Mesendoderm (in vitro differentiated cells): ENCODE measurements at regions not wholly inside any gene's neighbourhood (a gene's known extent, or its start where the extent isn't known, plus 50 kb on each side); places are given as distances from the start of the nearest gene placed in this dataset.
A peak's percentile ranks its signal among the peaks of the same experiment; 100 is the strongest.

Experiments used
- DNase-seq: peaks from one replicate; pipeline ENCODE4 v3.0.0; 2013
- H2AK5ac ChIP-seq: 2 replicates; pipeline ENCODE4 v1.6.1; 2013; ENCODE audit warnings: low read length, inconsistent platforms
- H2BK120ac ChIP-seq: 2 replicates; pipeline ENCODE4 v1.6.1; 2013; ENCODE audit warnings: low read depth, mild to moderate bottlenecking, low read length, moderate library complexity, mixed read lengths
- H2BK15ac ChIP-seq: replicated peaks from 2 replicates; pipeline ENCODE4 v1.6.1; 2013; ENCODE audit warnings: low read depth, mild to moderate bottlenecking, moderate library complexity
- H2BK5ac ChIP-seq: 2 replicates; pipeline ENCODE4 v1.6.1; 2013; ENCODE audit warnings: low read length, inconsistent platforms
- H3K18ac ChIP-seq: 2 replicates; pipeline ENCODE4 v1.6.1; 2013; ENCODE audit warnings: mild to moderate bottlenecking, low read length, mixed read lengths
- H3K23ac ChIP-seq: one replicate; pipeline ENCODE4 v1.6.1; 2013; ENCODE audit warnings: low read length
- H3K27ac ChIP-seq: 2 replicates; pipeline ENCODE4 v1.5.1; 2013; ENCODE audit warnings: low read depth, mild to moderate bottlenecking, inconsistent platforms, low read length, moderate library complexity
- H3K27me3 ChIP-seq: 2 replicates; pipeline ENCODE4 v1.6.1; 2013; ENCODE audit warnings: low read length, control low read depth, mild to moderate bottlenecking, inconsistent platforms; ENCODE audit not compliant: insufficient read depth, poor library complexity
- H3K36me3 ChIP-seq: 2 replicates; pipeline ENCODE4 v1.6.1; 2013; ENCODE audit warnings: low read length, inconsistent platforms; ENCODE audit not compliant: control insufficient read depth, insufficient read depth
- H3K4ac ChIP-seq: one replicate; pipeline ENCODE4 v1.6.1; 2013; ENCODE audit warnings: low read depth, mild to moderate bottlenecking, low read length, moderate library complexity
- H3K4me1 ChIP-seq: 2 replicates; pipeline ENCODE4 v1.6.1; 2013; ENCODE audit warnings: low read depth, low read length, inconsistent platforms; ENCODE audit not compliant: control insufficient read depth
- H3K4me2 ChIP-seq: 2 replicates; pipeline ENCODE4 v1.6.1; 2013; ENCODE audit warnings: low read length
- H3K4me3 ChIP-seq: 2 replicates; pipeline ENCODE4 v1.5.1; 2013; ENCODE audit warnings: mild to moderate bottlenecking, low read length
- H3K56ac ChIP-seq: one replicate; pipeline ENCODE4 v1.6.1; 2013; ENCODE audit warnings: low read length
- H3K79me1 ChIP-seq: 2 replicates; pipeline ENCODE4 v1.6.1; 2013; ENCODE audit warnings: low read length, inconsistent platforms
- H3K79me2 ChIP-seq: 2 replicates; pipeline ENCODE4 v1.6.1; 2013; ENCODE audit warnings: mild to moderate bottlenecking, low read length; ENCODE audit not compliant: control insufficient read depth, insufficient read depth
- H3K9ac ChIP-seq: 2 replicates; pipeline ENCODE4 v1.6.1; 2013; ENCODE audit warnings: low read length, inconsistent platforms
- H4K5ac ChIP-seq: one replicate; pipeline ENCODE4 v1.6.1; 2013; ENCODE audit warnings: low read length
- H4K8ac ChIP-seq: one replicate; pipeline ENCODE4 v1.6.1; 2013; ENCODE audit warnings: low read depth, mild to moderate bottlenecking, control low read depth, low read length, moderate library complexity
- WGBS: extraction: QIAGEN DNeasy Blood & Tissue Kit; methylation state at CpG from one replicate; pipeline ENCODE4 v1.1.7; 2013; ENCODE audit warnings: low lambda C conversion rate, missing lambda C conversion rate; ENCODE audit not compliant: insufficient coverage; ENCODE audit errors: extremely low coverage; 5-methylcytosine and 5-hydroxymethylcytosine counted together

GRCh38 chr4:159496248-159496647, 393.4 kb downstream of the RAPGEF2 start:
- Histone ChIP-seq H4K5ac (no peak overlapping the region), H3K18ac (no peak overlapping the region), H3K79me1 (no peaks in the 10 kb centered on the region), H2BK5ac (no peak overlapping the region), H3K27ac (no peak overlapping the region), H2BK15ac (no peak overlapping the region), H3K4ac (no peak overlapping the region), H4K8ac (no peak overlapping the region), H3K79me2 (no peaks in the 10 kb centered on the region), H3K4me2 (no peak overlapping the region), H3K9ac (no peak overlapping the region), H2BK120ac (no peak overlapping the region), H3K36me3 (no peaks in the 10 kb centered on the region), H3K56ac (no peak overlapping the region), H3K23ac (no peak overlapping the region), H3K4me3 (no peak overlapping the region), H2AK5ac (no peak overlapping the region), H3K27me3 (no peaks in the 10 kb centered on the region), H3K4me1 (no peaks in the 10 kb centered on the region)
- no peak for DNase-seq
- WGBS, result no CpG with 5 or more reads among the region's 1 CpG

- H3K18ac ChIP-seq, result no peak overlapping the region
- H2BK5ac ChIP-seq, result no peak overlapping the region
- no peak overlapping the region for H3K4me3 ChIP-seq
- WGBS, result no CpG with 5 or more reads among the region's 2 CpGs
- H2BK15ac ChIP-seq, result no peak overlapping the region
- H2AK5ac ChIP-seq, result no peak overlapping the region
- no peak overlapping the region for H3K56ac ChIP-seq
- no peak overlapping the region for H3K4ac ChIP-seq
- H3K27me3 ChIP-seq, result no peaks in the 10 kb centered on the region
- no peak overlapping the region for H3K9ac ChIP-seq
- H3K27ac ChIP-seq, result no peak overlapping the region
- no peak overlapping the region for H2BK120ac ChIP-seq
- no peaks in the 10 kb centered on the region for H3K4me1 ChIP-seq
- no peak overlapping the region for H3K23ac ChIP-seq
- no peaks in the 10 kb centered on the region for H3K36me3 ChIP-seq
- H3K79me1 ChIP-seq, result no peaks in the 10 kb centered on the region
- no peak for DNase-seq
- no peak overlapping the region for H4K8ac ChIP-seq
- H4K5ac ChIP-seq, result no peak overlapping the region
- no peak overlapping the region for H3K4me2 ChIP-seq
- H3K79me2 ChIP-seq, result no peaks in the 10 kb centered on the region
Measured at GRCh38 chr4:159497936-159498335, 395.1 kb downstream of the RAPGEF2 start.

- no peak overlapping the region for H3K27ac ChIP-seq
- no peak overlapping the region for H2BK15ac ChIP-seq
- no peak overlapping the region for H3K4me2 ChIP-seq
- H3K23ac ChIP-seq, result no peak overlapping the region
- no peaks in the 10 kb centered on the region for H3K4me1 ChIP-seq
- no peaks in the 10 kb centered on the region for H3K79me2 ChIP-seq
- H3K27me3 ChIP-seq, result no peaks in the 10 kb centered on the region
- H3K18ac ChIP-seq, result no peak overlapping the region
- no peak overlapping the region for H2BK120ac ChIP-seq
- WGBS, result no CpG with 5 or more reads among the region's 5 CpGs
- no peak for DNase-seq
- peak overlapping the region; percentile 40 for H3K56ac ChIP-seq
- H3K9ac ChIP-seq, result no peak overlapping the region
- no peak overlapping the region for H3K4ac ChIP-seq
- no peaks in the 10 kb centered on the region for H3K36me3 ChIP-seq
- no peak overlapping the region for H3K4me3 ChIP-seq
- no peak overlapping the region for H2BK5ac ChIP-seq
- no peaks in the 10 kb centered on the region for H3K79me1 ChIP-seq
- no peak overlapping the region for H4K5ac ChIP-seq
- no peak overlapping the region for H4K8ac ChIP-seq
- no peak overlapping the region for H2AK5ac ChIP-seq
Measured at GRCh38 chr4:159498446-159499115, 395.7 kb downstream of the RAPGEF2 start.

GRCh38 chr4:159500861-159501260, 398.0 kb downstream of the RAPGEF2 start:
- peak overlapping the region; percentile 65 for H2BK120ac ChIP-seq
- no peak overlapping the region for H4K8ac ChIP-seq
- H2AK5ac ChIP-seq, result no peak overlapping the region
- H3K79me1 ChIP-seq, result no peaks in the 10 kb centered on the region
- no peak overlapping the region for H3K4me2 ChIP-seq
- H3K56ac ChIP-seq, result no peak overlapping the region
- H3K36me3 ChIP-seq, result no peaks in the 10 kb centered on the region
- H3K23ac ChIP-seq, result no peak overlapping the region
- H3K4me1 ChIP-seq, result no peaks in the 10 kb centered on the region
- peak overlapping the region; percentile 68 for H3K27ac ChIP-seq
- H2BK5ac ChIP-seq, result no peak overlapping the region
- DNase-seq, result no peak
- no CpG with 5 or more reads among the region's 2 CpGs for WGBS
- no peaks in the 10 kb centered on the region for H3K79me2 ChIP-seq
- no peaks in the 10 kb centered on the region for H3K27me3 ChIP-seq
- H3K9ac ChIP-seq, result no peak overlapping the region
- no peak overlapping the region for H4K5ac ChIP-seq
- H3K4me3 ChIP-seq, result no peak overlapping the region
- no peak overlapping the region for H3K18ac ChIP-seq
- H3K4ac ChIP-seq, result no peak overlapping the region
- no peak overlapping the region for H2BK15ac ChIP-seq

GRCh38 chr4:159503236-159504008, 400.5 kb downstream of the RAPGEF2 start:
- Histone ChIP-seq H2BK120ac (no peak overlapping the region), H3K79me1 (no peaks in the 10 kb centered on the region), H3K56ac (no peak overlapping the region), H3K4me2 (no peak overlapping the region), H2AK5ac (no peak overlapping the region), H3K18ac (no peak overlapping the region), H3K79me2 (no peaks in the 10 kb centered on the region), H3K4me3 (no peak overlapping the region), H3K4ac (no peak overlapping the region), H3K23ac (no peak overlapping the region), H3K27me3 (no peaks in the 10 kb centered on the region), H3K36me3 (no peaks in the 10 kb centered on the region), H2BK5ac (no peak overlapping the region), H3K4me1 (no peaks in the 10 kb centered on the region), H3K27ac (no peak overlapping the region), H4K8ac (no peak overlapping the region), H4K5ac (no peak overlapping the region), H2BK15ac (no peak overlapping the region), H3K9ac (no peak overlapping the region)
- no CpG with 5 or more reads among the region's 14 CpGs for WGBS
- no peak for DNase-seq
